ENCODE measurements at regions not wholly inside any gene's neighbourhood (a gene's known extent, or its start where the extent isn't known, plus 50 kb on each side); places are given as distances from the start of the nearest gene placed in this dataset.

DNA sequence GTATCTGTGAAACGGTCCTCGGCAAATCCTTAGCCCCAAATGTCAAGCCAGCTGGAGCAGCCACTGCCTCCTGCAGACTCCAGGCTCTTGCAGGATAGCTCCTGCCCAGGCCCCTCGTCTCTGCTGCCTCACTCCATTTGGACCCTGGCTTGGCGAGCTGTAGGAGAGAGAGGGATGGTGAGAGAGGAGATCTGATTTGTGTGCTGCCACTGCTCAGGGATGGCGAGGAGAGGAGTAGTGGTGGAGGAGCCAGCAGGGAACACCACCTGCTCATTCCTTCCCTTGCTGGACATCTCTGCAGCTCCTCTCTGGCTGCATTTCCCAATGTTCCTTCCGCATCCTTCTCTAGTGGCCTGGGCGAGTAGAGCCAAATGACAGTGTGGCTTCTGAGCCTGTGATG lies 109.1 kb upstream of the NCK2 start:
- Histone ChIP-seq H3K9me3 (ENCODE audit: control insufficient read depth in 1 of 2, insufficient read depth in 1 of 2, low read depth in 1 of 2, low read length in 2 of 2) (no peaks in the 10 kb centered on the region), H4K20me1 (ENCODE audit: insufficient read depth) (no peaks in the 10 kb centered on the region; the same call in 1 of the 2 replicates), H3K79me2 (ENCODE audit: insufficient read depth, low read length) (no peaks in the 10 kb centered on the region), H3K27ac (ENCODE audit: low read depth, low read length) (no peak overlapping the region), H3K27me3 (ENCODE audit: insufficient read depth, low read length) (peaks cover 41% of the 10 kb centered on the region; the same call in 1 of the 2 replicates), H3K4me2 (ENCODE audit: low read length) (no peak overlapping the region), H3K4me1 (ENCODE audit: control insufficient read depth in 1 of 2, insufficient read depth in 2 of 2, low read length in 2 of 2) (no peaks in the 10 kb centered on the region), H3K9ac (ENCODE audit: low read length) (no peak overlapping the region), H2AFZ (ENCODE audit: low read depth, low read length, poor library complexity, severe bottlenecking) (no peak overlapping the region), H3K36me3 (ENCODE audit: control insufficient read depth in 1 of 2, insufficient read depth in 2 of 2, low read length in 2 of 2) (no peaks in the 10 kb centered on the region), H3K4me3 (replicated peaks in 1 of 2; ENCODE audit: low read depth in 1 of 2, low read length in 2 of 2) (no peak overlapping the region), H3K9me2 (ENCODE audit: insufficient read depth) (no peaks in the 10 kb centered on the region)
- DNase-seq (ENCODE audit: low read depth, low spot score) (no peak), ATAC-seq (no peak)
- intact Hi-C loops (cut with micrococcal nuclease) = no loop called here
- RAD21 ChIA-PET (ENCODE audit: low non-redundant PET in 1 of 2, low total read pairs in 2 of 2, uncharacterized antibody in 2 of 2, unreplicated experiment in 2 of 2) = no interaction called here
- TF ChIP-seq FOSL1 (IDR thresholded peaks at IDR 0.05; ENCODE audit: low read depth) = no peak
- TF ChIP-seq ZFX (IDR thresholded peaks at IDR 0.05) = no peak
- no peak for TF ChIP-seq SIN3A (IDR thresholded peaks at IDR 0.05; ENCODE audit: low read depth)
- TF ChIP-seq YY1 (IDR thresholded peaks at IDR 0.05; ENCODE audit: extremely low read depth, insufficient replicate concordance, low read depth, low read length) = no peak
- TF ChIP-seq EZH2phosphoT487 (IDR thresholded peaks at IDR 0.05; ENCODE audit: borderline replicate concordance) = no peak
- TF ChIP-seq, protein P1, sequence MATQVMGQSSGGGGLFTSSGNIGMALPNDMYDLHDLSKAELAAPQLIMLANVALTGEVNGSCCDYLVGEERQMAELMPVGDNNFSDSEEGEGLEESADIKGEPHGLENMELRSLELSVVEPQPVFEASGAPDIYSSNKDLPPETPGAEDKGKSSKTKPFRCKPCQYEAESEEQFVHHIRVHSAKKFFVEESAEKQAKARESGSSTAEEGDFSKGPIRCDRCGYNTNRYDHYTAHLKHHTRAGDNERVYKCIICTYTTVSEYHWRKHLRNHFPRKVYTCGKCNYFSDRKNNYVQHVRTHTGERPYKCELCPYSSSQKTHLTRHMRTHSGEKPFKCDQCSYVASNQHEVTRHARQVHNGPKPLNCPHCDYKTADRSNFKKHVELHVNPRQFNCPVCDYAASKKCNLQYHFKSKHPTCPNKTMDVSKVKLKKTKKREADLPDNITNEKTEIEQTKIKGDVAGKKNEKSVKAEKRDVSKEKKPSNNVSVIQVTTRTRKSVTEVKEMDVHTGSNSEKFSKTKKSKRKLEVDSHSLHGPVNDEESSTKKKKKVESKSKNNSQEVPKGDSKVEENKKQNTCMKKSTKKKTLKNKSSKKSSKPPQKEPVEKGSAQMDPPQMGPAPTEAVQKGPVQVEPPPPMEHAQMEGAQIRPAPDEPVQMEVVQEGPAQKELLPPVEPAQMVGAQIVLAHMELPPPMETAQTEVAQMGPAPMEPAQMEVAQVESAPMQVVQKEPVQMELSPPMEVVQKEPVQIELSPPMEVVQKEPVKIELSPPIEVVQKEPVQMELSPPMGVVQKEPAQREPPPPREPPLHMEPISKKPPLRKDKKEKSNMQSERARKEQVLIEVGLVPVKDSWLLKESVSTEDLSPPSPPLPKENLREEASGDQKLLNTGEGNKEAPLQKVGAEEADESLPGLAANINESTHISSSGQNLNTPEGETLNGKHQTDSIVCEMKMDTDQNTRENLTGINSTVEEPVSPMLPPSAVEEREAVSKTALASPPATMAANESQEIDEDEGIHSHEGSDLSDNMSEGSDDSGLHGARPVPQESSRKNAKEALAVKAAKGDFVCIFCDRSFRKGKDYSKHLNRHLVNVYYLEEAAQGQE (IDR thresholded peaks at IDR 0.05; ENCODE audit: low read depth) = no peak
- no peak for TF ChIP-seq POLR2AphosphoS5 (IDR thresholded peaks at IDR 0.05; ENCODE audit: low read depth, low read length)
- CTCF ChIA-PET = no interaction called here
- POLR2A ChIA-PET = no interaction called here
- BruUV-seq (replicated peaks) = no TSS peak

DNA sequence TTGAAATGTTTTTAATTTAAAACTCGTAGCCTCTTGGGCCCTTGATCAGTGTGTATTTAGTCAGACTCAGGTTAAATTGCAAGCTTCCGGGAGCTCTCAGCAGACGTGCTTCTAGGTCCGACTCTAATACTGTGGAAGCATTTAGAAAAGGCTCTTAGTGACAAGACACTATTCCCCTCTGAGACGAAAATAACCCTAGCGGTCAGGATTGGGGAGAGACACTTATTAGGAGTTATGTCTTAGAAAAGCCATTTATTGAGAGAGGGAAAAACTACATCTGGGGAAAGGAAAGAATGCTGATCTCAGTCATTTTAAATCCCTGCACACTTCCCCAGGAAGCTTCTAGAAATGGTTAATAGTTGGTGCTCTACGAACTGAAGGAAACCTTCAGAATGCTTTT lies 110.5 kb upstream of the NCK2 start:
- TF ChIP-seq CBX3 (IDR thresholded peaks at IDR 0.05; ENCODE audit: low read depth) (no peak), ZNF274 (IDR thresholded peaks at IDR 0.05; ENCODE audit: low read depth, low read length) (no peak), POLR2A (IDR thresholded peaks at IDR 0.05; ENCODE audit: borderline replicate concordance, extremely low read depth, insufficient read depth, insufficient read length) (no peak), ELF1 (IDR thresholded peaks at IDR 0.05; ENCODE audit: borderline replicate concordance, low read depth) (no peak)
- TF ChIP-seq, protein P2, sequence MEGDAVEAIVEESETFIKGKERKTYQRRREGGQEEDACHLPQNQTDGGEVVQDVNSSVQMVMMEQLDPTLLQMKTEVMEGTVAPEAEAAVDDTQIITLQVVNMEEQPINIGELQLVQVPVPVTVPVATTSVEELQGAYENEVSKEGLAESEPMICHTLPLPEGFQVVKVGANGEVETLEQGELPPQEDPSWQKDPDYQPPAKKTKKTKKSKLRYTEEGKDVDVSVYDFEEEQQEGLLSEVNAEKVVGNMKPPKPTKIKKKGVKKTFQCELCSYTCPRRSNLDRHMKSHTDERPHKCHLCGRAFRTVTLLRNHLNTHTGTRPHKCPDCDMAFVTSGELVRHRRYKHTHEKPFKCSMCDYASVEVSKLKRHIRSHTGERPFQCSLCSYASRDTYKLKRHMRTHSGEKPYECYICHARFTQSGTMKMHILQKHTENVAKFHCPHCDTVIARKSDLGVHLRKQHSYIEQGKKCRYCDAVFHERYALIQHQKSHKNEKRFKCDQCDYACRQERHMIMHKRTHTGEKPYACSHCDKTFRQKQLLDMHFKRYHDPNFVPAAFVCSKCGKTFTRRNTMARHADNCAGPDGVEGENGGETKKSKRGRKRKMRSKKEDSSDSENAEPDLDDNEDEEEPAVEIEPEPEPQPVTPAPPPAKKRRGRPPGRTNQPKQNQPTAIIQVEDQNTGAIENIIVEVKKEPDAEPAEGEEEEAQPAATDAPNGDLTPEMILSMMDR (IDR thresholded peaks at IDR 0.05 in 2 of 3, conservative IDR thresholded peaks at IDR 0.05 in 1 of 3; ENCODE audit: borderline replicate concordance in 1 of 3, insufficient read depth in 1 of 3, low read depth in 2 of 3, low read length in 2 of 3) = peak in 1 of 3 experiments; percentile 18; a peak in 1 of 6 replicates
- intact Hi-C loops (cut with micrococcal nuclease) = no loop called here
- DNase-seq (ENCODE audit: low read depth, low spot score) = no peak
- Histone ChIP-seq H4K20me1 (ENCODE audit: insufficient read depth) (no peaks in the 10 kb centered on the region), H3K27ac (ENCODE audit: low read depth, low read length) (no peak overlapping the region), H3K4me1 (ENCODE audit: control insufficient read depth in 1 of 2, insufficient read depth in 2 of 2, low read length in 2 of 2) (no peaks in the 10 kb centered on the region), H3K4me3 (replicated peaks in 1 of 2; ENCODE audit: low read depth in 1 of 2, low read length in 2 of 2) (no peak overlapping the region), H3K4me2 (ENCODE audit: low read length) (no peak overlapping the region), H3K79me2 (ENCODE audit: insufficient read depth, low read length) (no peaks in the 10 kb centered on the region), H3K9me3 (ENCODE audit: control insufficient read depth in 1 of 2, insufficient read depth in 1 of 2, low read depth in 1 of 2, low read length in 2 of 2) (no peaks in the 10 kb centered on the region), H2AFZ (ENCODE audit: low read depth, low read length, poor library complexity, severe bottlenecking) (no peak overlapping the region), H3K9ac (ENCODE audit: low read length) (no peak overlapping the region), H3K36me3 (ENCODE audit: control insufficient read depth in 1 of 2, insufficient read depth in 2 of 2, low read length in 2 of 2) (no peaks in the 10 kb centered on the region), H3K9me2 (ENCODE audit: insufficient read depth) (no peaks in the 10 kb centered on the region), H3K27me3 (ENCODE audit: insufficient read depth, low read length) (peaks cover 54% of the 10 kb centered on the region; the same call in 1 of the 2 replicates)
- peak; percentile 73 for ATAC-seq
- BruUV-seq (replicated peaks) = no TSS peak
- CTCF ChIA-PET = no interaction called here
- POLR2A ChIA-PET = no interaction called here
- RAD21 ChIA-PET (ENCODE audit: low non-redundant PET in 1 of 2, low total read pairs in 2 of 2, uncharacterized antibody in 2 of 2, unreplicated experiment in 2 of 2) = no interaction called here

All from HCT116 (cell line).